Esophagus muscularis mucosa (tissue), 3 donors: ENCODE measurements at regions not wholly inside any gene's neighbourhood (a gene's known extent, or its start where the extent isn't known, plus 50 kb on each side); places are given as distances from the start of the nearest gene placed in this dataset.

ENCODE experiments used
- CTCF ChIP-seq, 3 experiments: fragments of 200-600 bp in 2 of 3; fragments of 450-650 bp in 1 of 3; sonication (generic) in 2 of 3; IDR thresholded peaks; one replicate each; pipeline ENCODE4 v1.5.1; 2017 to 2019; ENCODE audit warnings: antibody characterized with exemption in 3 of 3, mild to moderate bottlenecking in 2 of 3, moderate library complexity in 1 of 3
- POLR2AphosphoS5 ChIP-seq, 2 donors: sonication (generic); formaldehyde crosslinking; IDR thresholded peaks; one replicate each; pipeline ENCODE4 v1.6.1; 2017; ENCODE audit warnings: antibody characterized with exemption in 2 of 2

- TF ChIP-seq CTCF (IDR thresholded peaks at IDR 0.05) (no peak), POLR2AphosphoS5 (IDR thresholded peaks at IDR 0.05) (no peak)
These were observed 437.1 kb downstream of the ZEB2 start for GRCh38 chr2:144082777-144083176.
